ENCODE measurements at regions not wholly inside any gene's neighbourhood (a gene's known extent, or its start where the extent isn't known, plus 50 kb on each side); places are given as distances from the start of the nearest gene placed in this dataset.

GRCh38 chr10:57294698-57295097, 933.6 kb upstream of the ZWINT start:
- no peak for TF ChIP-seq MBNL3 (CRISPR knock-in tag; conservative IDR thresholded peaks at IDR 0.05)
- no peak for TF ChIP-seq TRIM24 (CRISPR knock-in tag; IDR thresholded peaks at IDR 0.05)
- no peak for TF ChIP-seq SMYD3 (CRISPR knock-in tag; IDR thresholded peaks at IDR 0.05)
- no peak for TF ChIP-seq HMG20B (CRISPR knock-in tag; conservative IDR thresholded peaks at IDR 0.05)
- TF ChIP-seq SMARCC2 (IDR thresholded peaks at IDR 0.05), result no peak
- TF ChIP-seq PITX1 (CRISPR knock-in tag; IDR thresholded peaks at IDR 0.05), result no peak
- TF ChIP-seq TCF7L2 (IDR thresholded peaks at IDR 0.05; ENCODE audit: low read depth, low read length), result no peak
- TF ChIP-seq, protein P1, sequence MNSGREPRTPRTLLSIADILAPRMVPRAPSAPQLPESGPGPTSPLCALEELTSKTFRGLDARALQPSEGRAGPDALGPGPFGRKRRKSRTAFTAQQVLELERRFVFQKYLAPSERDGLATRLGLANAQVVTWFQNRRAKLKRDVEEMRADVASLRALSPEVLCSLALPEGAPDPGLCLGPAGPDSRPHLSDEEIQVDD (CRISPR knock-in tag; IDR thresholded peaks at IDR 0.05; ENCODE audit: borderline replicate concordance), result no peak
- TF ChIP-seq EZH2 (conservative IDR thresholded peaks at IDR 0.05; ENCODE audit: low read depth, low read length), result no peak
- no peak for TF ChIP-seq YY1 (IDR thresholded peaks at IDR 0.05; ENCODE audit: insufficient read depth, insufficient replicate concordance, low read depth, low read length)
- TF ChIP-seq, protein P2, sequence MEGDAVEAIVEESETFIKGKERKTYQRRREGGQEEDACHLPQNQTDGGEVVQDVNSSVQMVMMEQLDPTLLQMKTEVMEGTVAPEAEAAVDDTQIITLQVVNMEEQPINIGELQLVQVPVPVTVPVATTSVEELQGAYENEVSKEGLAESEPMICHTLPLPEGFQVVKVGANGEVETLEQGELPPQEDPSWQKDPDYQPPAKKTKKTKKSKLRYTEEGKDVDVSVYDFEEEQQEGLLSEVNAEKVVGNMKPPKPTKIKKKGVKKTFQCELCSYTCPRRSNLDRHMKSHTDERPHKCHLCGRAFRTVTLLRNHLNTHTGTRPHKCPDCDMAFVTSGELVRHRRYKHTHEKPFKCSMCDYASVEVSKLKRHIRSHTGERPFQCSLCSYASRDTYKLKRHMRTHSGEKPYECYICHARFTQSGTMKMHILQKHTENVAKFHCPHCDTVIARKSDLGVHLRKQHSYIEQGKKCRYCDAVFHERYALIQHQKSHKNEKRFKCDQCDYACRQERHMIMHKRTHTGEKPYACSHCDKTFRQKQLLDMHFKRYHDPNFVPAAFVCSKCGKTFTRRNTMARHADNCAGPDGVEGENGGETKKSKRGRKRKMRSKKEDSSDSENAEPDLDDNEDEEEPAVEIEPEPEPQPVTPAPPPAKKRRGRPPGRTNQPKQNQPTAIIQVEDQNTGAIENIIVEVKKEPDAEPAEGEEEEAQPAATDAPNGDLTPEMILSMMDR (CRISPR knock-in tag; IDR thresholded peaks at IDR 0.05), result no peak
- no peak for TF ChIP-seq GABPB1 (CRISPR knock-in tag; IDR thresholded peaks at IDR 0.05)

Measured in HepG2 (cell line).